ENCODE measurements at regions not wholly inside any gene's neighbourhood (a gene's known extent, or its start where the extent isn't known, plus 50 kb on each side); places are given as distances from the start of the nearest gene placed in this dataset.

DNA sequence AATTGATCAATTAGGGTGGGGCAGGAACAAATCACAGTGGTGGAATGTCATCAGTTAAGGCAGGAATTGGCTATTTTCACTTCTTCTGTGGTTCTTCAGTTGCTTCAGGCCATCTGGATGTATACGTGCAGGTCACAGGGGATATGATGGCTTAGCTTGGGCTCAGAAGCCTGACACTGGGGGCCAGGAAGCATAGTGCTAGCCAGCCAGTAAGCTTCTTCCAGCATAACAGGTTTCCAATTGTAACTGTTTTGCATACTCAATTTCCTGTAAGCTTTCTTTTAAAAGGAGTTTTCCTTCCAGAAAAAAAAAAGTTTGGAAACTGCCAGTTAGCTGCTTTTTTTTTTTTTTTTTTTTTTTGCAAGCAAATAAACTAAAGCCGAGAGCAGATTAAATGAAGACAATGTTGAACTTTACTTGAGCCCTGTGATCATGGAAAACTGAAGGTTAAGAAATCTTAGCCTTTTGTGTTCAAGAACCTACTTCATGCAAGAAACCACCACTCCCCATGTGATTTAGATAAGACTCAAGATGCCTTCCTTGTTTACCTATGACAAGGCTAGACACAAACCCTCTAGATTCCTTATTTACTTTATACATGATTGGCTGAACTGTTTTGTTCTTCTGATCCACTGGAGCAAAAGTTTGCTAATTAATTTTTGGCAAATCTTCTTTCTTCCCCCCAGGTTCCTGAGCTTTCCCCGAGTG is 126.9 kb upstream of the LINC00305 start:
- intact Hi-C loops (cut with DNase I) = no loop called here
- Histone ChIP-seq H3K4me1 (no peaks in the 10 kb centered on the region), H3K36me3 (no peaks in the 10 kb centered on the region), H3K27ac (no peak overlapping the region), H3K27me3 (no peaks in the 10 kb centered on the region), H3K4me3 (no peak overlapping the region), H3K9me3 (no peaks in the 10 kb centered on the region)
- DNase-seq (ENCODE audit: extremely low spot score in 2 of 2) = no peak
- TF ChIP-seq CTCF (IDR thresholded peaks at IDR 0.05) (no peak), POLR2A (IDR thresholded peaks at IDR 0.05) (no peak), POLR2AphosphoS5 (IDR thresholded peaks at IDR 0.05; ENCODE audit: insufficient read depth in 1 of 2, low read depth in 1 of 2) (no peak)

- intact Hi-C loops (cut with DNase I) = no loop called here
- no peak for DNase-seq (ENCODE audit: extremely low spot score in 2 of 2)
- no peak for TF ChIP-seq CTCF (IDR thresholded peaks at IDR 0.05)
- TF ChIP-seq POLR2AphosphoS5 (IDR thresholded peaks at IDR 0.05; ENCODE audit: insufficient read depth in 1 of 2, low read depth in 1 of 2) = no peak
- TF ChIP-seq POLR2A (IDR thresholded peaks at IDR 0.05) = no peak
- Histone ChIP-seq H3K9me3 (no peaks in the 10 kb centered on the region), H3K27ac (no peak overlapping the region), H3K36me3 (no peaks in the 10 kb centered on the region), H3K4me1 (no peaks in the 10 kb centered on the region), H3K4me3 (no peak overlapping the region), H3K27me3 (no peaks in the 10 kb centered on the region)
These were observed 124.8 kb upstream of the LINC00305 start for GRCh38 chr18:64273724-64274123.

GRCh38 chr18:64271975-64272659 is 123.2 kb upstream of the LINC00305 start:
- intact Hi-C loops (cut with DNase I) = no loop called here
- TF ChIP-seq POLR2A (IDR thresholded peaks at IDR 0.05) = no peak
- no peak for TF ChIP-seq CTCF (IDR thresholded peaks at IDR 0.05)
- no peak for TF ChIP-seq POLR2AphosphoS5 (IDR thresholded peaks at IDR 0.05; ENCODE audit: insufficient read depth in 1 of 2, low read depth in 1 of 2)
- Histone ChIP-seq H3K36me3 (no peaks in the 10 kb centered on the region), H3K4me1 (no peaks in the 10 kb centered on the region), H3K27me3 (no peaks in the 10 kb centered on the region), H3K4me3 (no peak overlapping the region), H3K9me3 (no peaks in the 10 kb centered on the region), H3K27ac (no peak overlapping the region)
- DNase-seq (ENCODE audit: extremely low spot score in 2 of 2) = no peak

- no peak for TF ChIP-seq CTCF (IDR thresholded peaks at IDR 0.05)
- TF ChIP-seq POLR2AphosphoS5 (IDR thresholded peaks at IDR 0.05; ENCODE audit: insufficient read depth in 1 of 2, low read depth in 1 of 2) = no peak
- no peak for TF ChIP-seq POLR2A (IDR thresholded peaks at IDR 0.05)
- intact Hi-C loops (cut with DNase I) = no loop called here
- DNase-seq (ENCODE audit: extremely low spot score in 2 of 2) = no peak
- H3K27me3 ChIP-seq = no peaks in the 10 kb centered on the region
- no peak overlapping the region for H3K27ac ChIP-seq
- H3K36me3 ChIP-seq = no peaks in the 10 kb centered on the region
- H3K4me3 ChIP-seq = no peak overlapping the region
- H3K4me1 ChIP-seq = no peaks in the 10 kb centered on the region
- no peaks in the 10 kb centered on the region for H3K9me3 ChIP-seq
These were observed 122.4 kb upstream of the LINC00305 start for GRCh38 chr18:64271246-64271645.

- intact Hi-C loops (cut with DNase I) = no loop called here
These were observed 121.7 kb upstream of the LINC00305 start for GRCh38 chr18:64270608-64271007.

More at GRCh38 chr18:64270608-64271007, 121.7 kb upstream of the LINC00305 start:
- no peak for DNase-seq (ENCODE audit: extremely low spot score in 2 of 2)
- H3K9me3 ChIP-seq = no peaks in the 10 kb centered on the region
- H3K27me3 ChIP-seq = no peaks in the 10 kb centered on the region
- no peak overlapping the region for H3K27ac ChIP-seq
- no peak for TF ChIP-seq POLR2A (IDR thresholded peaks at IDR 0.05)
- no peak for TF ChIP-seq POLR2AphosphoS5 (IDR thresholded peaks at IDR 0.05; ENCODE audit: insufficient read depth in 1 of 2, low read depth in 1 of 2)
- TF ChIP-seq CTCF (IDR thresholded peaks at IDR 0.05) = no peak
- no peak overlapping the region for H3K4me3 ChIP-seq
- no peaks in the 10 kb centered on the region for H3K4me1 ChIP-seq
- H3K36me3 ChIP-seq = no peaks in the 10 kb centered on the region
